ENCODE measurements at regions not wholly inside any gene's neighbourhood (a gene's known extent, or its start where the extent isn't known, plus 50 kb on each side); places are given as distances from the start of the nearest gene placed in this dataset.

DNA sequence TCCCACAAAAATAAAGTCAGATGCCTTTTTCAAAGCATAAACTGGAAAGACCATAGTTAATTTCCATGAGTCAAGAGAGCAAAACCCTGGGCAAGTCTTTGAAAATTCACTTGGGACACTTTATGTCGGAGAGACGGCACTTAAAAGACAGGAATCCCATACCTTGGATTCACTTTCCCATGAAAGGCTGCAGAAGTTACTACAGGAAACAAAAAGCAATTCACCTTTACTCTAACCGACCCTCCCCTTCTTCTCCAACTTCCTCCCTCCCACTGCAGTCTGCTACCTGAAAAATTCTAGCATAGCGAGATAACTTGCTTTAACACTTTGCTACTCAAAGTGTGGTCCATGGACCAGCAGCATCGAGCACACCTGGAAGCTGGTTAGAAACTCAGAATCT lies 539.1 kb upstream of the JAG1 start:
- POLR2A ChIA-PET (ENCODE audit: unreplicated experiment) = no interaction called here
- H3K4me2 ChIP-seq (ENCODE audit: low read depth, low read length) = no peak overlapping the region
- no peak overlapping the region for H2BK5ac ChIP-seq (ENCODE audit: low read depth, low read length, poor library complexity, severe bottlenecking)
- peaks cover 12% of the 10 kb centered on the region for H3K4me1 ChIP-seq (ENCODE audit: control insufficient read depth, insufficient read depth, low read length)
- H3K79me1 ChIP-seq (ENCODE audit: low read depth in 1 of 2, low read length in 2 of 2) = no peaks in the 10 kb centered on the region
- H2AFZ ChIP-seq (replicated peaks; ENCODE audit: low read length, poor library complexity) = no peak overlapping the region
- H3K9me3 ChIP-seq (ENCODE audit: control insufficient read depth, insufficient read depth, low read length) = no peaks in the 10 kb centered on the region
- no peak overlapping the region; the same call in 1 of the 2 replicates for H2AK5ac ChIP-seq (ENCODE audit: low read depth, low read length)
- in situ Hi-C loops (cut with MboI; ENCODE audit: low sequenced_read_pairs) (no loop called here), intact Hi-C loops (cut with micrococcal nuclease) (no loop called here), dilution Hi-C loops (cut with HindIII; ENCODE audit: low sequenced_read_pairs, unreplicated experiment) (no loop called here)
- no peak overlapping the region for H4K5ac ChIP-seq (ENCODE audit: low read depth, low read length)
- no peak overlapping the region for H3K56ac ChIP-seq (ENCODE audit: extremely low read depth, insufficient read depth, low read length)
- no peak overlapping the region for H3K14ac ChIP-seq (replicated peaks; ENCODE audit: low read depth, low read length)
- no peak for DNase-seq
- no peak for ATAC-seq (ENCODE audit: low read depth)
- no peak overlapping the region for H2AK9ac ChIP-seq (replicated peaks; ENCODE audit: low read depth, low read length, poor library complexity)
- no peaks in the 10 kb centered on the region for H4K20me1 ChIP-seq (ENCODE audit: insufficient read depth, low read length)
- 90% methylated on average over 3 of the region's 5 CpGs; no CpG with 5 or more reads in 1 of the 2 experiments for WGBS, 2 experiments (ENCODE audit: extremely low coverage in 2 of 2, insufficient read length in 1 of 2)
- no peak overlapping the region for H4K8ac ChIP-seq (ENCODE audit: low read depth in 2 of 2, low read length in 2 of 2)
- no peaks in the 10 kb centered on the region for H3K27me3 ChIP-seq (ENCODE audit: control insufficient read depth, insufficient read depth, low read length)
- no peak overlapping the region for H3K4ac ChIP-seq (ENCODE audit: low read depth, low read length)
- H2BK20ac ChIP-seq (ENCODE audit: low read depth, low read length) = no peak overlapping the region
- no peak for TF ChIP-seq MAZ (IDR thresholded peaks at IDR 0.05; ENCODE audit: borderline replicate concordance, low read depth, low read length)
- TF ChIP-seq FOS (IDR thresholded peaks at IDR 0.05; ENCODE audit: low read depth, low read length) = no peak
- no peak for TF ChIP-seq BHLHE40 (IDR thresholded peaks at IDR 0.05; ENCODE audit: low read depth, low read length)
- no peak for TF ChIP-seq CEBPB (IDR thresholded peaks at IDR 0.05; ENCODE audit: low read depth, low read length)
- TF ChIP-seq, protein P1, sequence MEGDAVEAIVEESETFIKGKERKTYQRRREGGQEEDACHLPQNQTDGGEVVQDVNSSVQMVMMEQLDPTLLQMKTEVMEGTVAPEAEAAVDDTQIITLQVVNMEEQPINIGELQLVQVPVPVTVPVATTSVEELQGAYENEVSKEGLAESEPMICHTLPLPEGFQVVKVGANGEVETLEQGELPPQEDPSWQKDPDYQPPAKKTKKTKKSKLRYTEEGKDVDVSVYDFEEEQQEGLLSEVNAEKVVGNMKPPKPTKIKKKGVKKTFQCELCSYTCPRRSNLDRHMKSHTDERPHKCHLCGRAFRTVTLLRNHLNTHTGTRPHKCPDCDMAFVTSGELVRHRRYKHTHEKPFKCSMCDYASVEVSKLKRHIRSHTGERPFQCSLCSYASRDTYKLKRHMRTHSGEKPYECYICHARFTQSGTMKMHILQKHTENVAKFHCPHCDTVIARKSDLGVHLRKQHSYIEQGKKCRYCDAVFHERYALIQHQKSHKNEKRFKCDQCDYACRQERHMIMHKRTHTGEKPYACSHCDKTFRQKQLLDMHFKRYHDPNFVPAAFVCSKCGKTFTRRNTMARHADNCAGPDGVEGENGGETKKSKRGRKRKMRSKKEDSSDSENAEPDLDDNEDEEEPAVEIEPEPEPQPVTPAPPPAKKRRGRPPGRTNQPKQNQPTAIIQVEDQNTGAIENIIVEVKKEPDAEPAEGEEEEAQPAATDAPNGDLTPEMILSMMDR (conservative IDR thresholded peaks at IDR 0.05; ENCODE audit: low read depth, low read length) = no peak
- TF ChIP-seq CHD1 (IDR thresholded peaks at IDR 0.05; ENCODE audit: low read depth, low read length) = no peak
- TF ChIP-seq MXI1 (IDR thresholded peaks at IDR 0.05; ENCODE audit: borderline replicate concordance, low read depth, low read length) = no peak
- TF ChIP-seq NFE2L2 (IDR thresholded peaks at IDR 0.05; ENCODE audit: low read depth, low read length) = no peak
- TF ChIP-seq SMC3 (IDR thresholded peaks at IDR 0.05; ENCODE audit: low read depth, low read length) = no peak
- TF ChIP-seq MAFK (IDR thresholded peaks at IDR 0.05; ENCODE audit: low read depth, low read length) = no peak
- TF ChIP-seq RAD21 (IDR thresholded peaks at IDR 0.05; ENCODE audit: low read length) = no peak
- TF ChIP-seq RFX5 (IDR thresholded peaks at IDR 0.05; ENCODE audit: low read depth, low read length) = no peak
- no peak for TF ChIP-seq RCOR1 (IDR thresholded peaks at IDR 0.05; ENCODE audit: insufficient replicate concordance, low read length)
- TF ChIP-seq, protein P2, sequence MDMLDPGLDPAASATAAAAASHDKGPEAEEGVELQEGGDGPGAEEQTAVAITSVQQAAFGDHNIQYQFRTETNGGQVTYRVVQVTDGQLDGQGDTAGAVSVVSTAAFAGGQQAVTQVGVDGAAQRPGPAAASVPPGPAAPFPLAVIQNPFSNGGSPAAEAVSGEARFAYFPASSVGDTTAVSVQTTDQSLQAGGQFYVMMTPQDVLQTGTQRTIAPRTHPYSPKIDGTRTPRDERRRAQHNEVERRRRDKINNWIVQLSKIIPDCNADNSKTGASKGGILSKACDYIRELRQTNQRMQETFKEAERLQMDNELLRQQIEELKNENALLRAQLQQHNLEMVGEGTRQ (IDR thresholded peaks at IDR 0.05; ENCODE audit: low read depth, low read length) = no peak
- TF ChIP-seq, protein P3, sequence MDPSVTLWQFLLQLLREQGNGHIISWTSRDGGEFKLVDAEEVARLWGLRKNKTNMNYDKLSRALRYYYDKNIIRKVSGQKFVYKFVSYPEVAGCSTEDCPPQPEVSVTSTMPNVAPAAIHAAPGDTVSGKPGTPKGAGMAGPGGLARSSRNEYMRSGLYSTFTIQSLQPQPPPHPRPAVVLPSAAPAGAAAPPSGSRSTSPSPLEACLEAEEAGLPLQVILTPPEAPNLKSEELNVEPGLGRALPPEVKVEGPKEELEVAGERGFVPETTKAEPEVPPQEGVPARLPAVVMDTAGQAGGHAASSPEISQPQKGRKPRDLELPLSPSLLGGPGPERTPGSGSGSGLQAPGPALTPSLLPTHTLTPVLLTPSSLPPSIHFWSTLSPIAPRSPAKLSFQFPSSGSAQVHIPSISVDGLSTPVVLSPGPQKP (IDR thresholded peaks at IDR 0.05; ENCODE audit: borderline replicate concordance, low read depth, low read length) = no peak
- no peak for TF ChIP-seq POLR2A (IDR thresholded peaks at IDR 0.05; ENCODE audit: low read depth, low read length)
- BruUV-seq (replicated peaks) = no TSS peak
- no peak overlapping the region for H3K9ac ChIP-seq (ENCODE audit: low read depth, low read length)
- CTCF ChIA-PET = no interaction called here
- no peak overlapping the region for H2BK120ac ChIP-seq (ENCODE audit: low read depth, low read length)
- no peaks in the 10 kb centered on the region for H3K36me3 ChIP-seq (ENCODE audit: control insufficient read depth, insufficient read depth, low read length)
- no peak overlapping the region for H3K4me3 ChIP-seq (ENCODE audit: insufficient read depth, low read depth, low read length)
- no peak overlapping the region for H3K27ac ChIP-seq (ENCODE audit: insufficient read depth, low read length)
- no peak overlapping the region for H4K91ac ChIP-seq (ENCODE audit: insufficient read depth, low read depth, low read length)
- H3K18ac ChIP-seq (ENCODE audit: low read depth, low read length) = no peak overlapping the region
- no peak overlapping the region for H3K23ac ChIP-seq (ENCODE audit: low read depth, low read length)
- peaks cover 11% of the 10 kb centered on the region for H3K9me1 ChIP-seq (ENCODE audit: insufficient read depth, low read length)
- no peak overlapping the region for H2BK15ac ChIP-seq (ENCODE audit: low read depth, low read length)
